SK-N-SH (cell line): ENCODE measurements at regions not wholly inside any gene's neighbourhood (a gene's known extent, or its start where the extent isn't known, plus 50 kb on each side); places are given as distances from the start of the nearest gene placed in this dataset.

ENCODE experiments used
- CTCF ChIA-PET: fragments of 300-600, 350-600 bp; formaldehyde crosslinking; extraction: SDS; loops from one replicate; lab custom pipeline; 2021; lab: Yijun Ruan, JAX
- POLR2A ChIA-PET: fragments of 350-600 bp; sonication (Branson Sonifier 250); formaldehyde crosslinking; extraction: SDS; loops from one replicate; lab custom pipeline; 2020; ENCODE audit warnings: antibody characterized with exemption, inconsistent platforms; lab: Yijun Ruan, JAX
- DNase-seq: peaks from one replicate; pipeline ENCODE4 v3.0.0; 2012
- H2AFZ ChIP-seq: fragments of 200-600 bp; sonication (generic); 2 replicates; pipeline ENCODE4 v1.8.1; 2016; ENCODE audit warnings: antibody characterized with exemption, mild to moderate bottlenecking, low read depth
- H3F3A ChIP-seq: fragments of 200-600 bp; sonication (generic); replicated peaks from 2 replicates; pipeline ENCODE3; 2016; ENCODE audit warnings: antibody characterized with exemption, mild to moderate bottlenecking; ENCODE audit not compliant: insufficient read depth
- H3K27ac ChIP-seq, 2 experiments: fragments of 200-500 bp in 1 of 2; fragments of 200-600 bp in 1 of 2; sonication (Bioruptor generic) in 1 of 2; sonication (generic), shearing (Covaris generic) in 1 of 2; 2 replicates each; pipeline versions ENCODE4 v1.5.1 to v1.6.1; 2014 to 2016; ENCODE audit warnings: low read depth in 2 of 2, inconsistent platforms in 1 of 2, low read length in 1 of 2, mild to moderate bottlenecking in 1 of 2, mixed read lengths in 1 of 2
- H3K27me3 ChIP-seq: fragments of 200-600 bp; sonication (generic), shearing (Covaris generic); 2 replicates; pipeline ENCODE4 v1.6.1; 2016; ENCODE audit warnings: mixed run types; ENCODE audit not compliant: insufficient read depth
- H3K36me3 ChIP-seq, 2 experiments: fragments of 200-500 bp in 1 of 2; fragments of 200-600 bp in 1 of 2; sonication (Bioruptor generic) in 1 of 2; sonication (generic) in 1 of 2; replicated peaks in 1 of 2; 2 replicates each; pipeline versions ENCODE3 to v1.5.1; 2014 to 2016; ENCODE audit warnings: low read length in 1 of 2, mild to moderate bottlenecking in 1 of 2; ENCODE audit not compliant: insufficient read depth in 2 of 2, control insufficient read depth in 1 of 2
- H3K4me1 ChIP-seq, 2 experiments: fragments of 200-500 bp in 1 of 2; fragments of 200-600 bp in 1 of 2; sonication (Bioruptor generic) in 1 of 2; sonication (generic), shearing (Covaris generic) in 1 of 2; 2 replicates each; pipeline versions ENCODE4 v1.5.1 to v1.6.1; 2014 to 2016; ENCODE audit warnings: low read depth in 1 of 2, low read length in 1 of 2, mixed run types in 1 of 2; ENCODE audit not compliant: insufficient read depth in 2 of 2, control insufficient read depth in 1 of 2
- H3K4me2 ChIP-seq: fragments of 200-600 bp; sonication (generic), shearing (Covaris generic); 2 replicates; pipeline ENCODE4 v1.6.1; 2017; ENCODE audit warnings: mixed run types
- H3K4me3 ChIP-seq, 2 experiments: fragments of 200-500 bp in 1 of 2; fragments of 200-600 bp in 1 of 2; sonication (Bioruptor generic) in 1 of 2; sonication (generic), shearing (Covaris generic) in 1 of 2; 2 replicates each; pipeline versions ENCODE4 v1.5.1 to v1.8.1; 2014 to 2016; ENCODE audit warnings: low read depth in 2 of 2, inconsistent platforms in 1 of 2, low read length in 1 of 2, mild to moderate bottlenecking in 1 of 2, mixed read lengths in 1 of 2, moderate library complexity in 1 of 2
- H3K79me2 ChIP-seq: fragments of 200-600 bp; sonication (generic); 2 replicates; pipeline ENCODE4 v1.8.1; 2017; ENCODE audit warnings: mild to moderate bottlenecking; ENCODE audit not compliant: insufficient read depth
- H3K9ac ChIP-seq: fragments of 200-600 bp; sonication (generic); 2 replicates; pipeline ENCODE4 v1.6.1; 2017; ENCODE audit warnings: mixed run types
- H3K9me2 ChIP-seq: fragments of 200-600 bp; sonication (generic); 2 replicates; pipeline ENCODE4 v1.6.1; 2017; ENCODE audit warnings: mixed run types
- H3K9me3 ChIP-seq: fragments of 200-600 bp; sonication (generic); 2 replicates; pipeline ENCODE4 v1.6.1; 2017; ENCODE audit warnings: mixed run types, mild to moderate bottlenecking, moderate library complexity
- H4K20me1 ChIP-seq: fragments of 200-600 bp; sonication (generic); 2 replicates; pipeline ENCODE4 v1.6.1; 2017; ENCODE audit warnings: mild to moderate bottlenecking, mixed run types; ENCODE audit not compliant: insufficient read depth
- CTCF ChIP-seq: fragments of 200-600 bp; sonication (generic); IDR thresholded peaks from 2 replicates; pipeline ENCODE4 v1.6.1; 2017; ENCODE audit warnings: antibody characterized with exemption, mild to moderate bottlenecking, moderate library complexity
- ELF1 ChIP-seq: IDR thresholded peaks from 2 replicates; pipeline ENCODE4 v1.4.0; 2012
- GABPA ChIP-seq: IDR thresholded peaks from 2 replicates; pipeline ENCODE4 v1.4.0; 2012; ENCODE audit warnings: low read depth, mild to moderate bottlenecking
- NRF1 ChIP-seq: IDR thresholded peaks from 2 replicates; pipeline ENCODE4 v1.6.1; 2012; ENCODE audit warnings: low read depth, mild to moderate bottlenecking, low read length
- RCOR1 ChIP-seq: fragments of 150-350 bp; IDR thresholded peaks from 2 replicates; pipeline ENCODE4 v1.6.1; 2017; ENCODE audit warnings: antibody characterized with exemption, low read length
- RXRA ChIP-seq: IDR thresholded peaks from 2 replicates; pipeline ENCODE4 v1.4.0; 2012; ENCODE audit warnings: low read depth, mild to moderate bottlenecking, borderline replicate concordance
- SIN3A ChIP-seq: IDR thresholded peaks from 2 replicates; pipeline ENCODE4 v1.6.1; 2012; ENCODE audit warnings: low read depth, mild to moderate bottlenecking, low read length, moderate library complexity, borderline replicate concordance
- TCF12 ChIP-seq: IDR thresholded peaks from 2 replicates; pipeline ENCODE4 v1.4.0; 2012
- TEAD4 ChIP-seq: IDR thresholded peaks from 2 replicates; pipeline ENCODE4 v1.4.0; 2012; ENCODE audit warnings: mild to moderate bottlenecking, borderline replicate concordance; ENCODE audit not compliant: insufficient read depth
- ZBTB33 ChIP-seq: IDR thresholded peaks from 2 replicates; pipeline ENCODE4 v1.4.0; 2012; ENCODE audit warnings: low read depth, borderline replicate concordance
- WGBS: methylation state at CpG from one replicate; pipeline ENCODE4 v1.1.6; 2017; ENCODE audit warnings: low lambda C conversion rate; 5-methylcytosine and 5-hydroxymethylcytosine counted together

GRCh38 chr7:118312966-118313365 is 88.5 kb downstream of the ANKRD7 start:
- no peaks in the 10 kb centered on the region for H4K20me1 ChIP-seq
- TF ChIP-seq RXRA, result no peak
- TF ChIP-seq GABPA, result no peak
- no peak for TF ChIP-seq TCF12
- TF ChIP-seq SIN3A, result no peak
- TF ChIP-seq ELF1, result no peak
- TF ChIP-seq, all 33 proteins: peak for 0
- Histone ChIP-seq H3K4me2 (no peak overlapping the region), H3K27me3 (no peaks in the 10 kb centered on the region), H3K27ac (no peak overlapping the region), H3K4me3 (no peak overlapping the region), H3K4me1 (no peaks in the 10 kb centered on the region; a peak in 1 of 4 replicates), H3K9me3 (no peaks in the 10 kb centered on the region), H3K9me2 (no peaks in the 10 kb centered on the region; the same call in 1 of the 2 replicates), H3K36me3 (no peaks in the 10 kb centered on the region), H3K9ac (no peak overlapping the region), H3F3A (no peaks in the 10 kb centered on the region), H3K79me2 (no peaks in the 10 kb centered on the region), H2AFZ (no peak overlapping the region)
- CTCF ChIA-PET, result no interaction called here
- POLR2A ChIA-PET, result no interaction called here
- no peak for DNase-seq
- 92% methylated on average over 1 of the region's 1 CpG for WGBS

DNA sequence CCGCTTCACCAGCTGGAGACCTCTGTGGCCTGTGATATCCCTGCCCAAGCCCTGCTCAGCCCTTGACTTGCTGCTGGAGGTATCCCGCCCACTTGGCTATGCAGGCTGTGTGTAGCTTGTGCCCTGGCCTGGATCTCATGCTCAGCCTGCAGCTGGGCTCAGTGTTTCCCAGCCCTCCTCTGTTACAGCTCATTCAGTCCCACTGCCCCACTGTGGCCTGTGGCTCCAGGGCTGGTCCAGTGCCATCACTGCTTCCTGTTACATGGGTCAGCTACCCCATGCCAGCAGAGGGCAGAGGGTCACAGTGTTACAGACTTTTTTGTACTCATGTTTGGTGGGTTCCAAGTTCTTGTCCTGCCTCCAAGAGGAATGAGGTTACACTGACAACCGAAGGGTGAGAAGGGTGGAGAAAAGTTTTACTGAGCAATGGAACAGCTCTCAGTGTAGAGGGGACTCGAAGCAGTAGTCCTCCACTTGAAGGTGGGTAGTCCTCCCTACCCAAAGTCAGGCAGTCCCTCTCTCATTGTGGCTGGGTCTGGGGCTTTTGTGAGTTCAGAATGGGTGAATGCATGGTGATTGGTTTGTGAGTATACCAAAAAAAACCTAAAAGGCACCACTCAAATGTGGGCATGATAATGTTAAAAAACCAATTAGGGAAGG is 100.4 kb downstream of the ANKRD7 start:
- H3F3A ChIP-seq, result no peaks in the 10 kb centered on the region
- H2AFZ ChIP-seq, result no peak overlapping the region
- H3K4me2 ChIP-seq, result no peak overlapping the region
- H3K36me3 ChIP-seq, result no peaks in the 10 kb centered on the region
- H3K27ac ChIP-seq, result no peak overlapping the region
- POLR2A ChIA-PET, result no interaction called here
- CTCF ChIA-PET, result interaction anchor here (1.0 kb wide), 1 partner anchor 26 kb away, joined by 3 read pairs; no protein-coding TSS in a partner anchor
- H4K20me1 ChIP-seq, result no peaks in the 10 kb centered on the region
- no peak overlapping the region for H3K9ac ChIP-seq
- H3K9me3 ChIP-seq, result no peaks in the 10 kb centered on the region
- no peaks in the 10 kb centered on the region for H3K27me3 ChIP-seq
- no peaks in the 10 kb centered on the region for H3K79me2 ChIP-seq
- no peak overlapping the region for H3K4me3 ChIP-seq
- H3K4me1 ChIP-seq, result no peaks in the 10 kb centered on the region
- no peak for DNase-seq
- no peaks in the 10 kb centered on the region for H3K9me2 ChIP-seq
- WGBS, result 48% methylated on average over 4 of the region's 4 CpGs
- no peak for TF ChIP-seq ZBTB33

DNA sequence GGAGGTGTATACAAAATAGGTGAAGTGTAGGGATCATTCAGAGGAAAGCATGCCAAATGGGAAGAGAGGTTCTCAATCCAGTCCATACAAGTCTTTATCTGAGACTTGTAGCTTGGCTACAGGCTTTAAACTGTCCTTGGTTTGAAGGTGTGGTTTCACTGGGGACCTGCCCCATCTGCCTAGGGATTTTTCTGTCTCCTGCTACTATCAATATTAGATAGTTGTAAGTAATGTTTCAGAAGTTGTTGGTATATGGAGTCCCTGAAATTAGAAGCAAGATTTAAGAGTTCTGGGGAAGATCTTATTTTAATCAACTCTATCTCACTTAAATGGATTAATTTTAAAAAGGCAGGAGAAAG is 100.9 kb downstream of the ANKRD7 start:
- no peak overlapping the region for H3K9ac ChIP-seq
- no peaks in the 10 kb centered on the region for H3K79me2 ChIP-seq
- no peaks in the 10 kb centered on the region for H3K4me1 ChIP-seq
- H4K20me1 ChIP-seq, result no peaks in the 10 kb centered on the region
- H3F3A ChIP-seq, result no peaks in the 10 kb centered on the region
- no peaks in the 10 kb centered on the region for H3K9me2 ChIP-seq
- H3K27ac ChIP-seq, result no peak overlapping the region
- CTCF ChIA-PET, result interaction anchor here (1.0 kb wide), 1 partner anchor 25 kb away, joined by 3 read pairs; no protein-coding TSS in a partner anchor
- no peak overlapping the region for H3K4me3 ChIP-seq
- DNase-seq, result no peak
- no peak overlapping the region for H2AFZ ChIP-seq
- POLR2A ChIA-PET, result no interaction called here
- H3K9me3 ChIP-seq, result no peaks in the 10 kb centered on the region
- no peaks in the 10 kb centered on the region for H3K36me3 ChIP-seq
- H3K27me3 ChIP-seq, result no peaks in the 10 kb centered on the region
- TF ChIP-seq CTCF (no peak), RCOR1 (no peak), NRF1 (no peak), TEAD4 (no peak)
- no peak overlapping the region for H3K4me2 ChIP-seq
